TTC549 (cell line): ENCODE measurements at regions not wholly inside any gene's neighbourhood (a gene's known extent, or its start where the extent isn't known, plus 50 kb on each side); places are given as distances from the start of the nearest gene placed in this dataset.

Source experiments
- FAIRE-seq: peaks from 2 replicates; lab custom pipeline; 2012; peaks lifted over from hg19 to GRCh38; lab: Jason Lieb, UNC

- no peak for FAIRE-seq
These were observed 224.6 kb upstream of the FOXQ1 start for GRCh38 chr6:1087154-1087843.

- FAIRE-seq = no peak
These were observed 225.3 kb upstream of the FOXQ1 start for GRCh38 chr6:1086446-1087153.

- FAIRE-seq = no peak
These were observed 229.5 kb upstream of the FOXQ1 start for GRCh38 chr6:1082285-1082935.

- no peak for FAIRE-seq
These were observed 230.2 kb upstream of the FOXQ1 start for GRCh38 chr6:1081551-1082284.

GRCh38 chr6:1080453-1081337 lies 231.2 kb upstream of the FOXQ1 start:
- FAIRE-seq = no peak

GRCh38 chr6:1079525-1079924 lies 232.4 kb upstream of the FOXQ1 start:
- FAIRE-seq = no peak

- FAIRE-seq = no peak
These were observed 234.2 kb upstream of the FOXQ1 start for GRCh38 chr6:1077478-1078416.

GRCh38 chr6:1076531-1077459 lies 235.1 kb upstream of the FOXQ1 start:
- FAIRE-seq = no peak

GRCh38 chr6:1075880-1076279 lies 236.0 kb upstream of the FOXQ1 start:
- no peak for FAIRE-seq

- FAIRE-seq = no peak
These were observed 236.5 kb upstream of the FOXQ1 start for GRCh38 chr6:1075444-1075843.

- no peak for FAIRE-seq
These were observed 241.8 kb upstream of the FOXQ1 start for GRCh38 chr6:1070085-1070521.

GRCh38 chr6:1068905-1069304 lies 243.0 kb upstream of the FOXQ1 start:
- FAIRE-seq = no peak

GRCh38 chr6:1068068-1068467 lies 243.8 kb upstream of the FOXQ1 start:
- no peak for FAIRE-seq

GRCh38 chr6:1067346-1067745 lies 244.6 kb upstream of the FOXQ1 start:
- no peak for FAIRE-seq

GRCh38 chr6:1066449-1067090 lies 245.3 kb upstream of the FOXQ1 start:
- FAIRE-seq = no peak

- FAIRE-seq = no peak
These were observed 245.9 kb upstream of the FOXQ1 start for GRCh38 chr6:1065986-1066385.

GRCh38 chr6:1063671-1064355 lies 248.1 kb upstream of the FOXQ1 start:
- no peak for FAIRE-seq
